ENCODE measurements at regions not wholly inside any gene's neighbourhood (a gene's known extent, or its start where the extent isn't known, plus 50 kb on each side); places are given as distances from the start of the nearest gene placed in this dataset.

DNA sequence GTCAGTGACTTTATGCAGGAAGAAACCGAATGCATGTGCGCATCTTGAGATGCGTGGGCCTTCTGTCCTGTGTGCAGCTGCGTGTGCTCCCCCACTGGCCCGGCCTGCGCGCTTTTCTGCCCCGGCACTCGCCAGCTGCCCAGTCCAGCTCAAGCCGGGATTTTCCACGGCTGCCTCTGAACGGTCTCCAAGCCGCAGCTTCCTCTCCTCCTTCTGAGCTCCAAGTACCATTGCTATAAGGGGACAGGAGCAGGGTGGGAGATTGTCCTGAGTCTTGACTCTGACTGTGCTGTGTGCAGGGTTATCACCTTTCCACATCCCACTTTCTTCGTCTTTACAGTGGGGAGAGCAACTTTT lies 302.8 kb downstream of the THBS2 start:
- TF ChIP-seq GATA2 (IDR thresholded peaks at IDR 0.05; ENCODE audit: low read depth, low read length) (no peak), GATA3 (IDR thresholded peaks at IDR 0.05; ENCODE audit: low read depth, low read length) (no peak)

Data from SH-SY5Y (cell line).